CD8-positive, alpha-beta memory T cell (primary cell): ENCODE measurements at regions not wholly inside any gene's neighbourhood (a gene's known extent, or its start where the extent isn't known, plus 50 kb on each side); places are given as distances from the start of the nearest gene placed in this dataset.

Experiments used
- CTCF ChIA-PET: fragments of 350-600 bp; sonication (Branson Sonifier 250); formaldehyde crosslinking; loops from one replicate; lab custom pipeline; 2021; ENCODE audit warnings: antibody characterized with exemption; lab: Charles Lee
- POLR2A ChIA-PET: fragments of 350-600 bp; sonication (Branson Sonifier 250); formaldehyde crosslinking; loops from one replicate; lab custom pipeline; 2021; ENCODE audit warnings: antibody characterized with exemption; lab: Charles Lee
- DNase-seq, 5 donors: peaks; one replicate each; pipeline versions ENCODE4 v3.0.0 to v3.0.0-alpha.2; 2020 to 2022; ENCODE audit warnings: mixed read lengths in 1 of 5
- H3K27ac ChIP-seq: one replicate; pipeline ENCODE4 v1.7.0; 2013; ENCODE audit warnings: low read depth, mild to moderate bottlenecking, low read length, moderate library complexity
- H3K27me3 ChIP-seq: 2 replicates; pipeline ENCODE4 v1.7.0; 2013; ENCODE audit warnings: low read length, mild to moderate bottlenecking; ENCODE audit not compliant: insufficient read depth, poor library complexity, severe bottlenecking
- H3K36me3 ChIP-seq: 2 replicates; pipeline ENCODE4 v1.7.0; 2013; ENCODE audit warnings: mild to moderate bottlenecking, low read length, moderate library complexity; ENCODE audit not compliant: insufficient read depth
- H3K4me1 ChIP-seq: 2 replicates; pipeline ENCODE4 v1.7.0; 2013; ENCODE audit warnings: mild to moderate bottlenecking, low read length, moderate library complexity; ENCODE audit not compliant: insufficient read depth
- H3K4me3 ChIP-seq: 2 replicates; pipeline ENCODE4 v1.7.0; 2013; ENCODE audit warnings: mild to moderate bottlenecking, low read length
- H3K9me3 ChIP-seq: 2 replicates; pipeline ENCODE4 v1.7.0; 2013; ENCODE audit warnings: mild to moderate bottlenecking, low read length
- H3K27ac Mint-ChIP-seq, 8 donors: one replicate each; pipeline ENCODE4 v1.8.0; 2020 to 2021; ENCODE audit warnings: mixed read lengths in 8 of 8, mild to moderate bottlenecking in 6 of 8, inconsistent platforms in 3 of 8, moderate library complexity in 3 of 8
- H3K27me3 Mint-ChIP-seq, 2 donors: one replicate each; pipeline ENCODE4 v1.8.0; 2020 to 2021; ENCODE audit warnings: mixed read lengths in 2 of 2, mild to moderate bottlenecking in 1 of 2, moderate library complexity in 1 of 2
- H3K36me3 Mint-ChIP-seq, 3 donors: one replicate each; pipeline ENCODE4 v1.8.0; 2020 to 2021; ENCODE audit warnings: mixed read lengths in 3 of 3, inconsistent platforms in 1 of 3, mild to moderate bottlenecking in 1 of 3
- H3K4me1 Mint-ChIP-seq, 3 donors: one replicate each; pipeline ENCODE4 v1.8.0; 2020 to 2021; ENCODE audit warnings: mixed read lengths in 3 of 3, inconsistent platforms in 1 of 3, mild to moderate bottlenecking in 1 of 3
- H3K4me3 Mint-ChIP-seq, 7 donors: one replicate each; pipeline ENCODE4 v1.8.0; 2020 to 2021; ENCODE audit warnings: mixed read lengths in 7 of 7, mild to moderate bottlenecking in 6 of 7, moderate library complexity in 4 of 7, inconsistent platforms in 2 of 7
- H3K9me3 Mint-ChIP-seq, 5 donors: one replicate each; pipeline ENCODE4 v1.8.0; 2020 to 2022; ENCODE audit warnings: mixed read lengths in 5 of 5, mild to moderate bottlenecking in 3 of 5, moderate library complexity in 2 of 5, inconsistent platforms in 1 of 5

DNA sequence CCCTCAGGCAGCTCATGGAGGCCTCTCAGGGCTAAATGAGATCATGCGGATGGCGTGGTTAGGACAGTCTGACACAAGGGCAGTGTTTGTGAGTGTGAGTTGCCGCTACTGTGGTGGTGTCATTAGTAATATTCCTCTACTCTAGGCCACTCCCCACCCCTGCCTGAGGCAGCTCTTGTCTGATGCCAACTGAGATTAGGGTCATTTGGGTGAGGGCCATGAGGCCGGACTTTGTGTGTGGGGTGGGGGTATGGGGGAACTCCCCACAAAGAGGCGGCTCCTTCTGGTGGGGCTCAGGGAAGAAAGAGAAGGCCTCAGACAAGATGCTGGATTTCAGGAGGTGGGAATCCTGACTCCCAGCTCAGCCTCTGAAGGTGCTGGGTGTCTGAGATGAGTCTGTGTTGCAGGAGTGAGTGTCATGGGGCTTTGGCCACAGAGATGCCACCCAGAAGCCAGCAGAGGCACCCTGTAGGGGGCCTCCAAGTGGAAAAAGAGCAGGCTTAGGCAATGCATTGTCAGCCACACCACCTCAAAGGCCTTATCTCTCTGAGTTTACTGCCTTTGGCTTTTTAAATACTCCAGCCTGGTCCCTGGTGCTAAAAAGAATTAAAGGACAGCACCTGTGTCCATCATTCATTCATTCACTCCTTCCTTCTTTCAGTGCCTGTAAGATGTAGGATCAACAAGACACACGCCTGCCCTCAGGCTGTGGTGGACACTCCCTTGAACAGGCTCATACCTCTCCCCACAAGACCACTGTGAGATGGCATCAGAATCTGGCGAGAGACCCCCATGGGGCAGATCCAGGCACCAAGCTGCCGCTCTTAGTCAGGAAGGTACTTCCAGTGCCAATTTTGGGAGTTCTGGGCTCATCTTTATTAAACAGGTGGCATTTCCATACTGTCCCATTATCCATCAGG, 175.2 kb downstream of the MRPL14 start:
- H3K36me3 Mint-ChIP-seq, result peaks cover 0 to 4% (median 4%) of the 10 kb centered on the region in 3 donors
- H3K27me3 Mint-ChIP-seq, result peaks cover 17 to 35% of the 10 kb centered on the region in 2 donors
- ChIA-PET CTCF (no interaction called here), POLR2A (no interaction called here)
- Histone ChIP-seq H3K9me3 (no peaks in the 10 kb centered on the region), H3K4me3 (no peak overlapping the region), H3K27ac (peak overlapping the region; percentile 41), H3K36me3 (no peaks in the 10 kb centered on the region), H3K4me1 (no peaks in the 10 kb centered on the region), H3K27me3 (no peaks in the 10 kb centered on the region)
- H3K4me3 Mint-ChIP-seq, result no peak overlapping the region
- no peak overlapping the region for H3K27ac Mint-ChIP-seq
- DNase-seq, result no peak
- no peaks in the 10 kb centered on the region for H3K4me1 Mint-ChIP-seq
- peaks cover 0 to 3% (median 0%) of the 10 kb centered on the region in 5 donors for H3K9me3 Mint-ChIP-seq

DNA sequence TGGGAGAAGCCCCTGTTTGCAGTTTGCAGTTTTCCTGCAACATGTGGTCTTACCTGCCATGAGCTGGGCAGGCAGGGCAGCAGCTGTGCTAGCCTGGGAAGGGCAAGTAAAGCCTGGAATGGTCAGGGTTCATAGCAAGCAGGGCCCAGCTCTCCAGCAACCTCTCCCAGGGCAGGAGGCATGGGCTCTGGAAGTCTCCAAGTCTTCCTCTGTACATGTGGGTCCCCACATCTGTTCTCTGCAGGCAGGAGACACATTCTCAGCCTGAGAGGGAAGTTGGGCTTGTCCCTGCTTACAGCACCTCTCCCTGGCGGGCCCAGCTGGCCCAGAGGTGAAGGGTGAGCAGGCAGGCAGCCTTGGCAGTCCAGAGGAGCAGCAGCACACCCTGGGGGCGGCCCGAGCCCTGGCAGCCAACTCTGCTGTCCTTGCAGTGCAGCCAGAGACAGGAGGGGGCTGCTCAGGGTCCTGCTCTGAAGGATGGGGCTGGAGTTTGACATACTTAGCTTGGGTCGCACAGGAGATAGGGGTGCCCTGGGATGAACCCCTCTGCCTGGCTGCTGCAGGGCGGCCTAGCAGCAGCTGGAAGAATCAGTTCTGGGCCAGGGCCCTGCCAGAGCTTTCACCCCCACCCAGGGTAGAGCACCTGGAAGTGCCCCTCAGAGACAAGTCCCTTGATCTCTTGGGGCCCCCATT, 176.0 kb downstream of the MRPL14 start:
- no peaks in the 10 kb centered on the region for H3K4me1 ChIP-seq

DNA sequence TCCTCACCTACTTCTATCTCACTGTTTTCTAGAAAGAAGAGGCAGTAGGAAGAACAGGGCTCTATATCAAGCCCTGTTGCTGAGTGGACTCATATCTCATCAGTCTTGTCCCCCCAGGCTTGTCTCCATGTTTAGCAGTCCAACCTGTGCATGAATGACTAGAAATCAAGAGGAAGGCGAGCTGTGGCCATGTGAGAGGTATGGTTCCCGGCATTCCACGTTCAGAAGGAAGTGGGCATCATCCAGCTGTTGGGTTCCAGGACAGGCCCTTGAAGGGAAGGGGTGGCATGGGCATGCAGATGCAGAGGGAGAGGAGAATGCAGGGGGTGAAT, 176.6 kb downstream of the MRPL14 start:
- Histone ChIP-seq H3K4me1 (no peaks in the 10 kb centered on the region), H3K27ac (no peak overlapping the region), H3K27me3 (no peaks in the 10 kb centered on the region), H3K36me3 (no peaks in the 10 kb centered on the region), H3K4me3 (no peak overlapping the region), H3K9me3 (no peaks in the 10 kb centered on the region)
- peaks cover 0 to 9% (median 2%) of the 10 kb centered on the region in 3 donors for H3K36me3 Mint-ChIP-seq
- CTCF ChIA-PET, result no interaction called here
- H3K27ac Mint-ChIP-seq, result no peak overlapping the region
- H3K27me3 Mint-ChIP-seq, result peaks cover 9 to 30% of the 10 kb centered on the region in 2 donors
- H3K9me3 Mint-ChIP-seq, result peaks cover 0 to 12% (median 7%) of the 10 kb centered on the region in 5 donors
- no peak overlapping the region for H3K4me3 Mint-ChIP-seq
- DNase-seq, result no peak
- POLR2A ChIA-PET, result no interaction called here
- no peaks in the 10 kb centered on the region for H3K4me1 Mint-ChIP-seq

More for the DNA sequence above, 176.0 kb downstream of the MRPL14 start:
- no peak overlapping the region for H3K27ac Mint-ChIP-seq
- no peak for DNase-seq
- no peaks in the 10 kb centered on the region for H3K27me3 ChIP-seq
- no peaks in the 10 kb centered on the region for H3K36me3 ChIP-seq
- H3K4me3 ChIP-seq, result no peak overlapping the region
- ChIA-PET CTCF (no interaction called here), POLR2A (no interaction called here)
- H3K9me3 Mint-ChIP-seq, result peaks cover 0 to 7% (median 5%) of the 10 kb centered on the region in 5 donors
- H3K36me3 Mint-ChIP-seq, result peaks cover 0 to 5% (median 2%) of the 10 kb centered on the region in 3 donors
- H3K27ac ChIP-seq, result peak overlapping the region; percentile 41
- H3K4me3 Mint-ChIP-seq, result no peak overlapping the region
- H3K27me3 Mint-ChIP-seq, result peaks cover 12 to 30% of the 10 kb centered on the region in 2 donors
- H3K4me1 Mint-ChIP-seq, result no peaks in the 10 kb centered on the region
- no peaks in the 10 kb centered on the region for H3K9me3 ChIP-seq

DNA sequence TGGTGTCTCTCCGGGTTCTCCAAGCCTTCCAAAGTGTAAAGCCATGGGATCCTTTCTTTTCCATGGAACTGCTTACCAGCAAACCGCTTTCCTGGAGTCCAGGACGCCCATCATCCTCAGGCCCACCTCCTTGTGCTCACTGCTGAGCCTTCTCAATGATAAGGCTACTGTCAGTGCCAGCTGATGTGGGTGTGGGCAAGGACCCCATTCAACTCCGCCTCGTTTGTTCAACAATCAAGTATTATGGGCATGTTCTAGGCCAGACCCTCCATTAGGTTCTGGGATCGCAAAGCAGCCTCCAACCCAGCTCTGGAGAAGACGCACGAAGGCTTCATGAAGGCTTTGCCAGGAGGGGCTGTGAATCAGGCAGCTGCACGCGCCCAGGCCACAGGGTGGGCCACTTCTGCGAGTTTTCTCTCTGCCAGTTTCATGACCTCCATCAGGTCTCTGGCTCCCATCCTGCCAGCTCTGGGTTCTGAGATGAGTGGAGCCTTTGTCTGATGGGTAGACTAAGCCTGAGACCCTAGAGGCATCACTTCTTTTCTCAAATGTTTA, 177.1 kb downstream of the MRPL14 start:
- DNase-seq, result no peak

DNA sequence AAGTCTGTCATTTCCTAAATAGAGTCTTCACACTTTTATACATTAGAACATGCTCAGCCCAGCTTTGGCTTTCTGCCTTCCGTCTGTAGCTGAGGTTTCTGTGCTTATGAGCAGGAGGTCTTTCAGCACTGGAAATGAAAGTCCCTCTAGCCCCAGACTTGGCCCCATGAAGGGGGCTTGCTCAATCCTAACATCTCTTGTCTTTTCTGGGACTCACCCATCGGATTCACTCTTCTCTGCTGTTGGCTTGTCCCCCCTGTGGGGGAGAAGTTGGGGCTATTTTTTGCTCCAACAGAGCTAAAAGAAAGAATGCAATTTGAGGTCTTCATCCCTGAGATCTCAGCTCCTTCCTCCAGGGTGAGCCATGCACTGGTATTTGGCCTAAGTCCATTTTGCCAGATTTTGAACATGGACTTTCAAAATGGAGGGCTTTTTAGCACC, 177.7 kb downstream of the MRPL14 start:
- ChIA-PET CTCF (no interaction called here), POLR2A (no interaction called here)
- H3K27me3 ChIP-seq, result no peaks in the 10 kb centered on the region
- no peaks in the 10 kb centered on the region for H3K4me1 ChIP-seq
- no peak overlapping the region for H3K4me3 ChIP-seq
- Mint-ChIP-seq H3K9me3 (peaks cover 9 to 21% (median 18%) of the 10 kb centered on the region in 5 donors), H3K36me3 (peaks cover 0 to 20% (median 2%) of the 10 kb centered on the region in 3 donors), H3K27me3 (peaks cover 4 to 19% of the 10 kb centered on the region in 2 donors), H3K4me1 (no peaks in the 10 kb centered on the region), H3K27ac (no peak overlapping the region), H3K4me3 (no peak overlapping the region)
- no peaks in the 10 kb centered on the region for H3K36me3 ChIP-seq
- peaks cover 8% of the 10 kb centered on the region for H3K9me3 ChIP-seq
- DNase-seq, result no peak
- no peak overlapping the region for H3K27ac ChIP-seq

More for the DNA sequence above, 177.1 kb downstream of the MRPL14 start:
- Histone ChIP-seq H3K27me3 (no peaks in the 10 kb centered on the region), H3K36me3 (no peaks in the 10 kb centered on the region), H3K4me1 (no peaks in the 10 kb centered on the region), H3K27ac (no peak overlapping the region), H3K4me3 (no peak overlapping the region), H3K9me3 (peaks cover 3% of the 10 kb centered on the region)
- H3K4me3 Mint-ChIP-seq, result no peak overlapping the region
- no peaks in the 10 kb centered on the region for H3K4me1 Mint-ChIP-seq
- H3K27ac Mint-ChIP-seq, result no peak overlapping the region
- H3K9me3 Mint-ChIP-seq, result peaks cover 4 to 17% (median 12%) of the 10 kb centered on the region in 5 donors
- H3K27me3 Mint-ChIP-seq, result peaks cover 5 to 25% of the 10 kb centered on the region in 2 donors
- CTCF ChIA-PET, result no interaction called here
- H3K36me3 Mint-ChIP-seq, result peaks cover 0 to 14% (median 2%) of the 10 kb centered on the region in 3 donors
- POLR2A ChIA-PET, result no interaction called here

DNA sequence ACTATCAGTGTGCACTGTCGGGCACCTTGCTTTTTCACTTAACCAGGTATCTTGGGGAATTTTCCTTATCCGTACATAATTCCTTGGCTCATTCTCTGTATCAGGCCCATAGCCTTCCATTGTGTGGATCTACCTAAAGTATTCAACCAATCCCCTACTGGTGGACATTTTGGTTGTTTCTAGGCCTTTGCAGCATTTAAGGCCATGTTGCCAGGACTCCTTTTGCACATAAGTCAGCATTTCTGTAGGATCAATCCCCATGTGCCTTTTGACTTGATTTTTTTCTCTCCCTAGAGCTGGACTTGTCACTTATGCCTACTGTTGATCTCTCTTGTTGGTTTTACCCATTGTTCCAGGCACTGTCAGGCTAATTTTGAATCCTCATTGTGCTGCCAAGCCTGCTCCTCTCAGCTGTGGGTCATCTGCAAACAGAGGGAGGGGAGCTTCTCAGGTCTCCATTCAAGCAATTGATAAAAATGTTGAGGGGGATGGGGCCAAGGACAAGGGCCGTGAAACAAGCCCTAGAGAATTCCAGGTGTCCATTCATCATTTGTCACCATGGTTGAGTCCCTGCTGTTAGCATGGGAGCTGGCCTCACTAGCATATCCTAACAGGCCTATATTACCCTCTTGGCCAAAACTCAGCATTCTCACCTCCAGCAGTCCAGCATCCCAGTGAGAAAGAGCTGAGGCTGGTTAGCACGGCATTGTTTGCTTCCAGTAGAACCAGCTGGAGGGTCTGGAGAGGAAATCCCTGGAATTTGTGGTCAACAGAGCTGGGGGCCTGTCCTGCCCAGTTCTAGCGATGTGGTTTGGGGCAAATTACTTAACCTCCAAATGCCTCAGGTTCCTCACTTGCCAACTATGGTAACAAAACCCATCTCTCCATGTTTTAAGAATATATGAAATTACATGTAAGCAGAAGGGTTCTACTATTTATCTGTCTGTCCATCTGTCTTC, 178.4 kb downstream of the MRPL14 start:
- Mint-ChIP-seq H3K36me3 (peaks cover 0 to 26% (median 2%) of the 10 kb centered on the region in 3 donors), H3K9me3 (peaks cover 13 to 26% (median 22%) of the 10 kb centered on the region in 5 donors), H3K27me3 (peaks cover 4 to 17% of the 10 kb centered on the region in 2 donors), H3K27ac (no peak overlapping the region), H3K4me1 (no peaks in the 10 kb centered on the region), H3K4me3 (no peak overlapping the region)
- ChIA-PET POLR2A (no interaction called here), CTCF (no interaction called here)
- H3K4me1 ChIP-seq, result no peaks in the 10 kb centered on the region
- no peaks in the 10 kb centered on the region for H3K36me3 ChIP-seq
- H3K27me3 ChIP-seq, result no peaks in the 10 kb centered on the region
- no peak overlapping the region for H3K27ac ChIP-seq
- peaks cover 8% of the 10 kb centered on the region for H3K9me3 ChIP-seq
- no peak overlapping the region for H3K4me3 ChIP-seq
- DNase-seq, result no peak

DNA sequence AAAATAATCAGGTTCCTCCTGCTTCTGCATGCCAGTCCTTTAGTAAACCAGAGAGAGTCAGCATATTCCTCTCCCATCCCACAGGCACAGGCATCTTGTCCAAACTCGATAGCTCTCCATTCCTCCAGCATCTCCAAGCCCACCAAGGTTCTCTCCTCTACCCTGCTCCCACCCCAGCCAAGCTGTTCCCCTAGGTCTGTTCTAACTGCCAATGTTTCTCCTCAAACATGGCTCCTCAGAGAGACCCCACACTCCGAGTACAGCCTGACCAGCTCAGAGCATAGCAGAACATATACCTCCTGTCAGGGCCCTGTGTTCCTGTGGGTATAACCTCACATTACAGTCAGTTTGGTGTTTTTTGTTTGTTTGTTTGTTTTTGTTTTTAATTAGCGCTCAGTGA, 177.8 kb downstream of the VEGFA start:
- DNase-seq, result no peak
- H3K36me3 Mint-ChIP-seq, result peaks cover 0 to 26% (median 2%) of the 10 kb centered on the region in 3 donors
- H3K27ac Mint-ChIP-seq, result no peak overlapping the region
- ChIA-PET POLR2A (no interaction called here), CTCF (no interaction called here)
- Histone ChIP-seq H3K27ac (no peak overlapping the region), H3K4me3 (no peak overlapping the region), H3K36me3 (no peaks in the 10 kb centered on the region), H3K4me1 (no peaks in the 10 kb centered on the region), H3K27me3 (no peaks in the 10 kb centered on the region), H3K9me3 (peaks cover 8% of the 10 kb centered on the region)
- no peaks in the 10 kb centered on the region for H3K4me1 Mint-ChIP-seq
- H3K4me3 Mint-ChIP-seq, result no peak overlapping the region
- peaks cover 2 to 9% of the 10 kb centered on the region in 2 donors for H3K27me3 Mint-ChIP-seq
- H3K9me3 Mint-ChIP-seq, result peaks cover 13 to 28% (median 24%) of the 10 kb centered on the region in 5 donors
